ENCODE measurements at regions not wholly inside any gene's neighbourhood (a gene's known extent, or its start where the extent isn't known, plus 50 kb on each side); places are given as distances from the start of the nearest gene placed in this dataset.

- DNase-seq (no peak), ATAC-seq (no peak)
- WGBS (ENCODE audit: insufficient coverage): 87% methylated on average over 4 of the region's 4 CpGs
- Histone ChIP-seq H3K4me3 (ENCODE audit: low read length) (no peak overlapping the region), H3K9me3 (ENCODE audit: control insufficient read depth, insufficient read depth, low read length) (peaks cover 7% of the 10 kb centered on the region), H3K36me3 (ENCODE audit: control insufficient read depth, insufficient read depth, low read length) (no peaks in the 10 kb centered on the region), H3K27ac (ENCODE audit: low read length) (no peak overlapping the region), H3K4me1 (ENCODE audit: control insufficient read depth, insufficient read depth, low read length) (no peaks in the 10 kb centered on the region), H3K27me3 (ENCODE audit: control insufficient read depth, insufficient read depth, low read length) (no peaks in the 10 kb centered on the region)
- H3K4me3 Mint-ChIP-seq: no peak overlapping the region
- no peaks in the 10 kb centered on the region for H3K36me3 Mint-ChIP-seq
- no peaks in the 10 kb centered on the region for H3K9me3 Mint-ChIP-seq
- peaks cover 8 to 38% of the 10 kb centered on the region in 2 donors for H3K27me3 Mint-ChIP-seq (ENCODE audit: low read depth in 2 of 2)
- H3K27ac Mint-ChIP-seq: no peak overlapping the region
- no peak for TF ChIP-seq CTCF (IDR thresholded peaks at IDR 0.05)
- intact Hi-C loops (cut with micrococcal nuclease): no loop called here
- peaks cover 0 to 16% of the 10 kb centered on the region in 2 donors for H3K4me1 Mint-ChIP-seq
Observed at GRCh38 chr20:50418890-50419642, 91.1 kb upstream of the PTPN1 start.

DNA sequence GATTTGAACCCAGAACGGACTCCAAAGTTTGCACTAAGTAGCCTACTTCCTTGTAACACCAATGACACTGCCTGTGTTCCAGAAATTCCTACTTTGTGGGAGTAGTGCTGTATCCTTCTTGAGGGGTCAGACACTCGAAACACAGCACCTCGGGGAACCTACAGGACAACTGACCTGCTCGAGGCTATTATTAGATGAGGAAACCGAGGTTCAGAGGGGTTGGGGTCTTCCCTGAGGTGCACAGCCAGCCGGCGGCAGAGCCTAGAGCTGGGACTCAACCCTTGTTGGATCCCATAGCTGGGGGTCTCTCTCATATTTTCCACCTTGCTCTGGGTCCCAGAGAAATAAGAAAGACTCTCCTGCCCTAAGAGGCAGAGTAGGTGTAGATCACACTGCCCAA lies 89.8 kb upstream of the PTPN1 start:
- no peak overlapping the region for H3K4me3 ChIP-seq (ENCODE audit: low read length)
- H3K36me3 ChIP-seq (ENCODE audit: control insufficient read depth, insufficient read depth, low read length): no peaks in the 10 kb centered on the region
- peaks cover 8 to 39% of the 10 kb centered on the region in 2 donors for H3K27me3 Mint-ChIP-seq (ENCODE audit: low read depth in 2 of 2)
- H3K4me1 ChIP-seq (ENCODE audit: control insufficient read depth, insufficient read depth, low read length): no peaks in the 10 kb centered on the region
- TF ChIP-seq CTCF (IDR thresholded peaks at IDR 0.05): no peak
- H3K4me3 Mint-ChIP-seq: no peak overlapping the region
- no peaks in the 10 kb centered on the region for H3K27me3 ChIP-seq (ENCODE audit: control insufficient read depth, insufficient read depth, low read length)
- peaks cover 0 to 12% of the 10 kb centered on the region in 2 donors for H3K4me1 Mint-ChIP-seq
- no peak for DNase-seq
- no peak overlapping the region for H3K27ac Mint-ChIP-seq
- H3K9me3 Mint-ChIP-seq: no peaks in the 10 kb centered on the region
- 91% methylated on average over 6 of the region's 7 CpGs for WGBS (ENCODE audit: insufficient coverage)
- no peak for ATAC-seq
- no peak overlapping the region for H3K27ac ChIP-seq (ENCODE audit: low read length)
- intact Hi-C loops (cut with micrococcal nuclease): no loop called here
- peaks cover 6% of the 10 kb centered on the region for H3K9me3 ChIP-seq (ENCODE audit: control insufficient read depth, insufficient read depth, low read length)
- no peaks in the 10 kb centered on the region for H3K36me3 Mint-ChIP-seq

GRCh38 chr20:50421356-50422340 lies 88.5 kb upstream of the PTPN1 start:
- Mint-ChIP-seq H3K4me3 (no peak overlapping the region), H3K27me3 (ENCODE audit: low read depth in 2 of 2) (peaks cover 8 to 31% of the 10 kb centered on the region in 2 donors), H3K9me3 (no peaks in the 10 kb centered on the region), H3K4me1 (peaks cover 0 to 9% of the 10 kb centered on the region in 2 donors), H3K36me3 (no peaks in the 10 kb centered on the region), H3K27ac (no peak overlapping the region)
- Histone ChIP-seq H3K27me3 (ENCODE audit: control insufficient read depth, insufficient read depth, low read length) (no peaks in the 10 kb centered on the region), H3K4me1 (ENCODE audit: control insufficient read depth, insufficient read depth, low read length) (no peaks in the 10 kb centered on the region), H3K9me3 (ENCODE audit: control insufficient read depth, insufficient read depth, low read length) (peaks cover 6% of the 10 kb centered on the region), H3K27ac (ENCODE audit: low read length) (no peak overlapping the region), H3K4me3 (ENCODE audit: low read length) (no peak overlapping the region), H3K36me3 (ENCODE audit: control insufficient read depth, insufficient read depth, low read length) (no peaks in the 10 kb centered on the region)
- intact Hi-C loops (cut with micrococcal nuclease): no loop called here
- WGBS (ENCODE audit: insufficient coverage): 97% methylated on average over 4 of the region's 6 CpGs
- no peak for DNase-seq
- no peak for ATAC-seq
- no peak for TF ChIP-seq CTCF (IDR thresholded peaks at IDR 0.05)
